Neural cell (in vitro differentiated cells): ENCODE measurements at regions not wholly inside any gene's neighbourhood (a gene's known extent, or its start where the extent isn't known, plus 50 kb on each side); places are given as distances from the start of the nearest gene placed in this dataset.

Source experiments
- H2AFZ ChIP-seq: fragments of 200-600, 300-800 bp; sonication (generic), shearing (Covaris generic); 2 replicates; pipeline ENCODE4 v1.6.0; 2014; ENCODE audit warnings: low read depth, mild to moderate bottlenecking, antibody characterized with exemption, low read length, moderate library complexity
- H3F3A ChIP-seq: fragments of 200-600 bp; shearing (Covaris generic); 2 replicates; pipeline ENCODE4 v1.6.1; 2016; ENCODE audit warnings: mild to moderate bottlenecking, moderate library complexity, mixed read lengths, antibody characterized with exemption, low read length; ENCODE audit not compliant: insufficient read depth, poor library complexity, severe bottlenecking
- H3K27ac ChIP-seq: fragments of 200-600, 300-800 bp; sonication (generic), shearing (Covaris generic); 2 replicates; pipeline ENCODE4 v1.5.1; 2014; ENCODE audit warnings: mild to moderate bottlenecking, low read length, moderate library complexity
- H3K27me3 ChIP-seq: fragments of 300-800, 200-600 bp; sonication (generic), shearing (Covaris generic); 2 replicates; pipeline ENCODE4 v1.6.0; 2014; ENCODE audit warnings: mild to moderate bottlenecking, low read depth, low read length, moderate library complexity; ENCODE audit not compliant: insufficient read depth
- H3K36me3 ChIP-seq: fragments of 300-800, 200-600 bp; sonication (generic), shearing (Covaris generic); 2 replicates; pipeline ENCODE4 v1.5.1; 2014; ENCODE audit warnings: mild to moderate bottlenecking, antibody characterized with exemption, low read length, moderate library complexity; ENCODE audit not compliant: insufficient read depth
- H3K4me2 ChIP-seq: fragments of 300-800, 200-600 bp; sonication (generic), shearing (Covaris generic); 2 replicates; pipeline ENCODE4 v1.6.0; 2014; ENCODE audit warnings: mild to moderate bottlenecking, low read length
- H3K4me3 ChIP-seq: fragments of 300-800, 200-600 bp; sonication (generic), shearing (Covaris generic); 2 replicates; pipeline ENCODE4 v1.5.1; 2014; ENCODE audit warnings: mild to moderate bottlenecking, low read length, moderate library complexity
- H3K79me2 ChIP-seq: fragments of 200-600 bp; shearing (Covaris generic); replicated peaks from 2 replicates; pipeline ENCODE4 v1.6.0; 2014; ENCODE audit warnings: mild to moderate bottlenecking, low read length, moderate library complexity; ENCODE audit not compliant: insufficient read depth
- H3K9ac ChIP-seq: fragments of 300-800, 200-600 bp; sonication (generic), shearing (Covaris generic); 2 replicates; pipeline ENCODE4 v1.6.1; 2016; ENCODE audit warnings: mild to moderate bottlenecking, low read length, mixed read lengths
- H3K9me2 ChIP-seq: fragments of 200-600 bp; shearing (Covaris generic); 2 replicates; pipeline ENCODE4 v1.6.1; 2016; ENCODE audit warnings: mild to moderate bottlenecking, low read length, mixed read lengths; ENCODE audit not compliant: insufficient read depth
- H3K9me3 ChIP-seq: fragments of 200-600, 300-800 bp; sonication (generic), shearing (Covaris generic); 2 replicates; pipeline ENCODE4 v1.6.1; 2016; ENCODE audit warnings: mild to moderate bottlenecking, mixed run types, low read length, moderate library complexity, mixed read lengths
- H4K20me1 ChIP-seq: fragments of 200-600 bp; shearing (Covaris generic); 2 replicates; pipeline ENCODE4 v1.6.1; 2016; ENCODE audit warnings: mild to moderate bottlenecking, mixed run types; ENCODE audit not compliant: insufficient read depth
- EP300 ChIP-seq: fragments of 450-650 bp; conservative IDR thresholded peaks from 2 replicates; pipeline ENCODE4 v1.6.1; 2014; ENCODE audit warnings: antibody characterized with exemption, mild to moderate bottlenecking, moderate library complexity; ENCODE audit not compliant: poor library complexity, severe bottlenecking
- EZH2 ChIP-seq: fragments of 200-600, 300-800 bp; shearing (Covaris generic), sonication (generic); IDR thresholded peaks from 2 replicates; pipeline ENCODE4 v1.6.1; 2014; ENCODE audit warnings: antibody characterized with exemption, low read length, borderline replicate concordance, mild to moderate bottlenecking; ENCODE audit not compliant: insufficient read depth, poor library complexity, severe bottlenecking
- MXI1 ChIP-seq: fragments of 450-650 bp; conservative IDR thresholded peaks from 2 replicates; pipeline ENCODE4 v1.6.1; 2014; ENCODE audit warnings: antibody characterized with exemption, mild to moderate bottlenecking; ENCODE audit not compliant: poor library complexity, severe bottlenecking
- POLR2AphosphoS5 ChIP-seq: IDR thresholded peaks from 2 replicates; pipeline ENCODE4 v1.6.1; 2012
- RAD21 ChIP-seq: fragments of 450-650 bp; conservative IDR thresholded peaks from 2 replicates; pipeline ENCODE4 v1.6.1; 2014; ENCODE audit warnings: antibody characterized with exemption, mild to moderate bottlenecking, moderate library complexity
- SMC3 ChIP-seq: fragments of 450-650 bp; conservative IDR thresholded peaks from 2 replicates; pipeline ENCODE4 v1.6.1; 2014; ENCODE audit warnings: antibody characterized with exemption, mild to moderate bottlenecking, moderate library complexity; ENCODE audit not compliant: poor library complexity
- TAF1 ChIP-seq: IDR thresholded peaks from 2 replicates; pipeline ENCODE4 v1.6.1; 2012; ENCODE audit warnings: low read depth
- TF ChIP-seq, protein P1 (sequence below): fragments of 450-650 bp; IDR thresholded peaks from 2 replicates; pipeline ENCODE4 v1.5.1; 2014; ENCODE audit warnings: antibody characterized with exemption, mild to moderate bottlenecking, moderate library complexity; ENCODE audit not compliant: poor library complexity, severe bottlenecking
- TF ChIP-seq, protein P2 (sequence below): IDR thresholded peaks from 2 replicates; pipeline ENCODE4 v1.6.1; 2012; ENCODE audit warnings: borderline replicate concordance

DNA sequence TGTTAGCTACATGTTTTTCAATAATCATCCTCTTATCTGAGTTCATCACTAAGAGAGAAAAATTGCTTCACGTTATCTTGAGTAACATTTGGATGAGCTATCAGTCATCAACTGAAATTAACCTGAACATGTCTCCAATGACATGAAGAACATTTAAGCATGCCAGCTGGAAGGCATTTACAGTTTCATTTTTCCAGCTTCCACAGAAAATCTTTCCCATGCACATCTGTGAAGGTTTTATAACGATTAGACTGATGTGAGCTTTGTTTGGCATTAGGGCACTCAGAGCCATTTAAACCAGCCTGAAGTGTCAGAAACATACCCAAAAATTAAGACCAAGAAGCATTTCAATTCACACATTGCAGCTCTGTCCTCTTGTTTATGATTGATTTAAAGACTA is 235.8 kb upstream of the ARHGEF26 start:
- Histone ChIP-seq H3K9me3 (no peaks in the 10 kb centered on the region), H2AFZ (no peak overlapping the region), H3K4me2 (peak overlapping the region; percentile 7), H3K9ac (no peak overlapping the region), H3F3A (no peaks in the 10 kb centered on the region), H3K27ac (peak overlapping the region; percentile 69), H3K27me3 (no peaks in the 10 kb centered on the region), H3K4me3 (peak overlapping the region; percentile 38), H3K36me3 (no peaks in the 10 kb centered on the region), H4K20me1 (no peaks in the 10 kb centered on the region), H3K79me2 (no peaks in the 10 kb centered on the region), H3K9me2 (no peaks in the 10 kb centered on the region)
- TF ChIP-seq, protein P1, sequence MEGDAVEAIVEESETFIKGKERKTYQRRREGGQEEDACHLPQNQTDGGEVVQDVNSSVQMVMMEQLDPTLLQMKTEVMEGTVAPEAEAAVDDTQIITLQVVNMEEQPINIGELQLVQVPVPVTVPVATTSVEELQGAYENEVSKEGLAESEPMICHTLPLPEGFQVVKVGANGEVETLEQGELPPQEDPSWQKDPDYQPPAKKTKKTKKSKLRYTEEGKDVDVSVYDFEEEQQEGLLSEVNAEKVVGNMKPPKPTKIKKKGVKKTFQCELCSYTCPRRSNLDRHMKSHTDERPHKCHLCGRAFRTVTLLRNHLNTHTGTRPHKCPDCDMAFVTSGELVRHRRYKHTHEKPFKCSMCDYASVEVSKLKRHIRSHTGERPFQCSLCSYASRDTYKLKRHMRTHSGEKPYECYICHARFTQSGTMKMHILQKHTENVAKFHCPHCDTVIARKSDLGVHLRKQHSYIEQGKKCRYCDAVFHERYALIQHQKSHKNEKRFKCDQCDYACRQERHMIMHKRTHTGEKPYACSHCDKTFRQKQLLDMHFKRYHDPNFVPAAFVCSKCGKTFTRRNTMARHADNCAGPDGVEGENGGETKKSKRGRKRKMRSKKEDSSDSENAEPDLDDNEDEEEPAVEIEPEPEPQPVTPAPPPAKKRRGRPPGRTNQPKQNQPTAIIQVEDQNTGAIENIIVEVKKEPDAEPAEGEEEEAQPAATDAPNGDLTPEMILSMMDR: no peak
- TF ChIP-seq POLR2AphosphoS5: peak; percentile 33
- TF ChIP-seq, protein P2, sequence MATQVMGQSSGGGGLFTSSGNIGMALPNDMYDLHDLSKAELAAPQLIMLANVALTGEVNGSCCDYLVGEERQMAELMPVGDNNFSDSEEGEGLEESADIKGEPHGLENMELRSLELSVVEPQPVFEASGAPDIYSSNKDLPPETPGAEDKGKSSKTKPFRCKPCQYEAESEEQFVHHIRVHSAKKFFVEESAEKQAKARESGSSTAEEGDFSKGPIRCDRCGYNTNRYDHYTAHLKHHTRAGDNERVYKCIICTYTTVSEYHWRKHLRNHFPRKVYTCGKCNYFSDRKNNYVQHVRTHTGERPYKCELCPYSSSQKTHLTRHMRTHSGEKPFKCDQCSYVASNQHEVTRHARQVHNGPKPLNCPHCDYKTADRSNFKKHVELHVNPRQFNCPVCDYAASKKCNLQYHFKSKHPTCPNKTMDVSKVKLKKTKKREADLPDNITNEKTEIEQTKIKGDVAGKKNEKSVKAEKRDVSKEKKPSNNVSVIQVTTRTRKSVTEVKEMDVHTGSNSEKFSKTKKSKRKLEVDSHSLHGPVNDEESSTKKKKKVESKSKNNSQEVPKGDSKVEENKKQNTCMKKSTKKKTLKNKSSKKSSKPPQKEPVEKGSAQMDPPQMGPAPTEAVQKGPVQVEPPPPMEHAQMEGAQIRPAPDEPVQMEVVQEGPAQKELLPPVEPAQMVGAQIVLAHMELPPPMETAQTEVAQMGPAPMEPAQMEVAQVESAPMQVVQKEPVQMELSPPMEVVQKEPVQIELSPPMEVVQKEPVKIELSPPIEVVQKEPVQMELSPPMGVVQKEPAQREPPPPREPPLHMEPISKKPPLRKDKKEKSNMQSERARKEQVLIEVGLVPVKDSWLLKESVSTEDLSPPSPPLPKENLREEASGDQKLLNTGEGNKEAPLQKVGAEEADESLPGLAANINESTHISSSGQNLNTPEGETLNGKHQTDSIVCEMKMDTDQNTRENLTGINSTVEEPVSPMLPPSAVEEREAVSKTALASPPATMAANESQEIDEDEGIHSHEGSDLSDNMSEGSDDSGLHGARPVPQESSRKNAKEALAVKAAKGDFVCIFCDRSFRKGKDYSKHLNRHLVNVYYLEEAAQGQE: peak; percentile 88
- TF ChIP-seq EZH2: no peak
- peak; percentile 22 for TF ChIP-seq MXI1
- peak; percentile 63 for TF ChIP-seq EP300

DNA sequence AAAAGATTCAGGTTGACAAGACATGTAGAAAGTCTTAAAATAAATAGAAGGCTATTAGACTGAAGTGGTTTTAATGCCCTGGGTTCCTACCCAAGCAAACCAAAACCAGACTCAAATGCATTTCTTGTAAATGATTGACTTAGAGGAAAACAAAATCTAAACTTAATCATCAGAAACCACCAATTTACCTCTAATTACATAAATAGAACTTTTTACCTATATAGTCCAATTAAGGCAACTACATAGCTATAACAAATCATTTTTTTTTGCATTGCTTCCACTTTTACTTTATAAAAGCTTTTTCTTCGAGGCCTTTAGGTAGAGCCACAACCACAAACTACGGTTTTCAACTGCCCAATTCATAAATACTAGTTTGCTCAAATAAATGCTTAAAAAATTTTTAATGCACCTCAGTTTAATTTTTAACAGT is 231.3 kb upstream of the ARHGEF26 start:
- Histone ChIP-seq H3K9ac (no peak overlapping the region), H4K20me1 (no peaks in the 10 kb centered on the region), H3K9me2 (no peaks in the 10 kb centered on the region), H3F3A (no peaks in the 10 kb centered on the region), H3K79me2 (no peaks in the 10 kb centered on the region), H2AFZ (no peak overlapping the region), H3K27me3 (no peaks in the 10 kb centered on the region), H3K36me3 (no peaks in the 10 kb centered on the region), H3K4me3 (no peak overlapping the region), H3K27ac (no peak overlapping the region), H3K4me2 (no peak overlapping the region), H3K9me3 (no peaks in the 10 kb centered on the region)
- TF ChIP-seq EZH2 (no peak), TAF1 (no peak), RAD21 (no peak), EP300 (no peak), SMC3 (no peak), MXI1 (no peak), POLR2AphosphoS5 (no peak)
- TF ChIP-seq, protein P2: no peak
- TF ChIP-seq, protein P1: no peak
